ENCODE measurements at regions not wholly inside any gene's neighbourhood (a gene's known extent, or its start where the extent isn't known, plus 50 kb on each side); places are given as distances from the start of the nearest gene placed in this dataset.

GRCh38 chr6:99096170-99096569, 148.4 kb upstream of the FBXL4 start:
- 3% methylated on average over 6 of the region's 6 CpGs for WGBS (ENCODE audit: low lambda C conversion rate)
- in situ Hi-C loops (cut with HindIII; ENCODE audit: extremely low pct_ligation_motif_present, low pct_unique_long_range_greater_than_20kb) = no loop called here
- TF ChIP-seq ISX (CRISPR knock-in tag; conservative IDR thresholded peaks at IDR 0.05) (no peak), ZNF564 (CRISPR knock-in tag; IDR thresholded peaks at IDR 0.05) (no peak), ZNF263 (CRISPR knock-in tag; IDR thresholded peaks at IDR 0.05) (no peak), MEF2D (CRISPR knock-in tag; IDR thresholded peaks at IDR 0.05) (no peak), NRL (CRISPR knock-in tag; IDR thresholded peaks at IDR 0.05; ENCODE audit: borderline replicate concordance) (no peak), ATAD3A (CRISPR knock-in tag; IDR thresholded peaks at IDR 0.05) (no peak), ATF1 (CRISPR knock-in tag; IDR thresholded peaks at IDR 0.05) (no peak), THAP8 (CRISPR knock-in tag; IDR thresholded peaks at IDR 0.05; ENCODE audit: borderline replicate concordance) (no peak)
- POLR2A ChIA-PET = no interaction called here
- H3K4me3 ChIP-seq (replicated peaks in 1 of 3; ENCODE audit: insufficient read depth in 1 of 3, low read depth in 2 of 3, low read length in 3 of 3) = no peak overlapping the region
- H3K4me1 ChIP-seq (ENCODE audit: insufficient read depth, low read length) = no peaks in the 10 kb centered on the region
- CTCF ChIA-PET (ENCODE audit: low intra/inter-chr PET ratio, low total read pairs) = no interaction called here
- intact Hi-C loops (cut with micrococcal nuclease; ENCODE audit: unreplicated experiment) = no loop called here
- H3K9ac ChIP-seq (ENCODE audit: insufficient read depth, low read depth, low read length) = no peak overlapping the region
- ATAC-seq = no peak
- no peak overlapping the region for H2AFZ ChIP-seq (ENCODE audit: low read length)
- H3K27ac ChIP-seq (ENCODE audit: extremely low read length, insufficient read depth, low read length) = no peak overlapping the region
- H3K9me3 ChIP-seq (ENCODE audit: low read length) = no peaks in the 10 kb centered on the region
- H4K20me1 ChIP-seq (ENCODE audit: insufficient read depth, low read length) = no peaks in the 10 kb centered on the region
- peaks cover 0 to 19% of the 10 kb centered on the region in 2 experiments; a peak in 2 of 5 replicates for H3K27me3 ChIP-seq (ENCODE audit: control insufficient read depth in 1 of 2, insufficient read depth in 2 of 2, low read length in 2 of 2)
- no peak for FAIRE-seq
- no TSS peak for BruUV-seq (replicated peaks)
- no peaks in the 10 kb centered on the region for H3K36me3 ChIP-seq (replicated peaks in 1 of 2; ENCODE audit: control insufficient read depth in 1 of 2, insufficient read depth in 2 of 2, low read length in 2 of 2)
- DNase-seq (ENCODE audit: low spot score) = no peak
- H3K4me2 ChIP-seq (ENCODE audit: low read depth, low read length) = no peak overlapping the region
- no peaks in the 10 kb centered on the region for H3K79me2 ChIP-seq (ENCODE audit: insufficient read depth, low read length)

GRCh38 chr6:99093456-99094190, 145.9 kb upstream of the FBXL4 start:
- ChIA-PET POLR2A (no interaction called here), CTCF (ENCODE audit: low intra/inter-chr PET ratio, low total read pairs) (no interaction called here)
- BruUV-seq (replicated peaks) = no TSS peak
- no peaks in the 10 kb centered on the region for H3K36me3 ChIP-seq (replicated peaks in 1 of 2; ENCODE audit: control insufficient read depth in 1 of 2, insufficient read depth in 2 of 2, low read length in 2 of 2)
- no peaks in the 10 kb centered on the region for H4K20me1 ChIP-seq (ENCODE audit: insufficient read depth, low read length)
- WGBS (ENCODE audit: low lambda C conversion rate) = 27% methylated on average over 12 of the region's 13 CpGs
- DNase-seq (ENCODE audit: low spot score) = no peak
- intact Hi-C loops (cut with micrococcal nuclease; ENCODE audit: unreplicated experiment) (no loop called here), in situ Hi-C loops (cut with HindIII; ENCODE audit: extremely low pct_ligation_motif_present, low pct_unique_long_range_greater_than_20kb) (no loop called here)
- H3K9me3 ChIP-seq (ENCODE audit: low read length) = no peaks in the 10 kb centered on the region
- no peak for FAIRE-seq
- H3K4me2 ChIP-seq (ENCODE audit: low read depth, low read length) = no peak overlapping the region
- ATAC-seq = no peak
- no peak overlapping the region for H2AFZ ChIP-seq (ENCODE audit: low read length)
- no peaks in the 10 kb centered on the region for H3K4me1 ChIP-seq (ENCODE audit: insufficient read depth, low read length)
- H3K27me3 ChIP-seq (ENCODE audit: control insufficient read depth in 1 of 2, insufficient read depth in 2 of 2, low read length in 2 of 2) = peaks cover 0 to 19% of the 10 kb centered on the region in 2 experiments; a peak in 2 of 5 replicates
- H3K79me2 ChIP-seq (ENCODE audit: insufficient read depth, low read length) = no peaks in the 10 kb centered on the region
- H3K4me3 ChIP-seq (replicated peaks in 1 of 3; ENCODE audit: insufficient read depth in 1 of 3, low read depth in 2 of 3, low read length in 3 of 3) = no peak overlapping the region
- H3K9ac ChIP-seq (ENCODE audit: insufficient read depth, low read depth, low read length) = no peak overlapping the region
- no peak overlapping the region for H3K27ac ChIP-seq (ENCODE audit: extremely low read length, insufficient read depth, low read length)
- no peak for TF ChIP-seq SOX5 (CRISPR knock-in tag; IDR thresholded peaks at IDR 0.05; ENCODE audit: borderline replicate concordance)
